ENCODE measurements at regions not wholly inside any gene's neighbourhood (a gene's known extent, or its start where the extent isn't known, plus 50 kb on each side); places are given as distances from the start of the nearest gene placed in this dataset.
"Not testable (repeated sequence)": the region's sequence is repeated elsewhere in the genome, so short reads cannot be mapped to it uniquely, and the experiment has no call there.

DNA sequence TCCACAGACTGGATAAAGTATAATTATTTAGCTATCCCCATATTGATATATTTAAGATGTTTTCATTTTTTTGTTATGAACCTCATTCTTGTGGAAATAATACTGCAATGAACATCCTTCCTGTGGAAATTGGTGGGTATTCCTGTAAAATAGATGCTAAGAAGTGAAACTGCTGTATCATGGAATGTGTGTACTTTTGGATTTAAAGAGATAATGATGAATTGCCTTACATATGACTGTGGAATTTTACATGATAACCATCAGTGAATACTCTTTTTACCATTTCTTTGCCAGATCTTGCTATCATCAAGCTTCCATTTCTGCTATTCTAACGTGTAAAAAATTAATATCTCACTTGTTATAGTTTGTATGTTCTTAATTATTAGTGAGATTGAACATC is 847.9 kb downstream of the EFNA5 start:
- no peak for DNase-seq (ENCODE audit: low read depth in 2 of 2)

GRCh38 chr5:106818552-106818951 is 852.2 kb downstream of the EFNA5 start:
- DNase-seq (ENCODE audit: low read depth in 2 of 2) = no peak

DNA sequence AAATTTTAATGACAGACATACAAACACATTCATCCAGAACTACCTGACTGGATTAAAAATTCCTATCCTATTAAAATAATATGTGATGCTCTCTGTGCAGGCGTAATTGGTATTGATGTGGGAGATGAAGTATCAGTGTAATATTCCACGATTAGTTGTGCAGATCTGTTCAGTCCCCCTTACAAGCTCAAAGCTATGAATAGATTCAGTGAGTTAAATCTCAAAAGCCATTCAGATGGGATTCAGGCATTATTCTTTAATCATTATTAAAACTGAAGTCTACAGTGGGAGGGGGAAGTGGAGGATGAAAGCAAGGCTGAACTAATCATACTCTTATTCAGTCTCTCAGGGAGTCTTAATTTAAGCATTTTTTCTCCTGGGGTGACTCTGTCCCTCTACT is 855.8 kb downstream of the EFNA5 start:
- no peak for DNase-seq (ENCODE audit: low read depth in 2 of 2)

- no peak for DNase-seq (ENCODE audit: low read depth in 2 of 2)
Measured at GRCh38 chr5:106801554-106801953, 869.2 kb downstream of the EFNA5 start.

GRCh38 chr5:106797996-106798395 is 872.7 kb downstream of the EFNA5 start:
- no peak for DNase-seq (ENCODE audit: low read depth in 2 of 2)

GRCh38 chr5:106796081-106796480 is 874.7 kb downstream of the EFNA5 start:
- no peak for DNase-seq (ENCODE audit: low read depth in 2 of 2)

- no peak for DNase-seq (ENCODE audit: low read depth in 2 of 2)
Measured at GRCh38 chr5:106784846-106785245, 885.9 kb downstream of the EFNA5 start.

DNA sequence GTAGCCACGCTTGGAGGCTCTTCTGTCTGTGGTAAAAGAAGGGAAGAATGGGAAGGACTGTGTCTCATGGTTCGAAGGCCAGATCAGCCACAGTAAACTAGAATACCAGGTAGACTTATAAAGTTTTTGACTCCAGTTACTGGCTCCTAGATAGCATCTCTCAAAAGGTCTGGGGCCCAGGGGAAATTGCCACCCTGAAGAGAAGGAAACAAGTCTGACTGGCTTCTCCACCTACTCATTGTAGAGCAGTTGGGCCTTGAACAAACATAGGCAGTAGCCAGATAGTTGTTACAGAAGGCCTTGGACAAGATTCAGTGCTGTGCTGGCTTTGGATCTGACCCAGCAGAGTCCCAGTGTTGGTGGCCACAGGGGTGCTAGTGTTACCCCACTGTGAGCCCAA is 890.4 kb downstream of the EFNA5 start:
- no peak for DNase-seq (ENCODE audit: low read depth in 2 of 2)

DNA sequence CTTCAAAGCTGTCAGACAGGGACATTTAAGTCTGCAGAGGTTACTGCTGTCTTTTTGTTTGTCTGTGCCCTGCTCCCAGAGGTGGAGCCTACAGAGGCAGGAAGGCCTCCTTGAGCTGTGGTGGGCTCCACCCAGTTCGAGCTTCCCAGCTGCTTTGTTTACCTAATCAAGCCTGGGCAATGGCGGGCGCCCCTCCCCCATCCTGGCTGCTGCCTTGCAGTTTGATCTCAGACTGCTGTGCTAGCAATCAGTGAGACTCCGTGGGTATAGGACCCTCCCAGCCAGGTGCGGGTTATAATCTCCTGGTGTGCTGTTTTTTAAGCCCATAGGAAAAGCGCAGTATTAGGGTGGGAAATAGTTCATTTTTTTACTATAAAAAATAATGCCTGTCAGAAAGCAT is 894.2 kb downstream of the EFNA5 start:
- DNase-seq (ENCODE audit: low read depth in 2 of 2) = not testable (repeated sequence)

DNA sequence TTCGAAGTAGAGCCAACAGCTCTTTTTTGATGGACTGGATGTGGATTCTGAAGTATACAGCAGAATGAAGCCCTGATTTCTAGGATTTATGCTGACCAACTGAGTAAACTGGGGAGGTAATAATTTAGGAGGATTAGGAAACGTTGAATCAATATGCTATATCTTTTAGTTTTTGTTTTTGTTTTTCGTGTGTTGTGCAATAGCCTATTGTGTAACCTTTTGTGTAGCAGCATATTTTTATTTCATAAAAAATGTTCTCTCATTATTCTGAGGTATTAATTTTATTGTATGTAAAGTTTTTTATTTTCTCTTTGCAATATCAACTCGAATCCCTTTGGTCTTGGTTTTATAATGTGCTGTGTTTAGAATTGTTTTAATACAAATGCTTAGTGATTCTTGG is 902.3 kb downstream of the EFNA5 start:
- DNase-seq (ENCODE audit: low read depth in 2 of 2) = no peak

- no peak for DNase-seq (ENCODE audit: low read depth in 2 of 2)
Measured at GRCh38 chr5:106766916-106767315, 903.8 kb downstream of the EFNA5 start.

DNA sequence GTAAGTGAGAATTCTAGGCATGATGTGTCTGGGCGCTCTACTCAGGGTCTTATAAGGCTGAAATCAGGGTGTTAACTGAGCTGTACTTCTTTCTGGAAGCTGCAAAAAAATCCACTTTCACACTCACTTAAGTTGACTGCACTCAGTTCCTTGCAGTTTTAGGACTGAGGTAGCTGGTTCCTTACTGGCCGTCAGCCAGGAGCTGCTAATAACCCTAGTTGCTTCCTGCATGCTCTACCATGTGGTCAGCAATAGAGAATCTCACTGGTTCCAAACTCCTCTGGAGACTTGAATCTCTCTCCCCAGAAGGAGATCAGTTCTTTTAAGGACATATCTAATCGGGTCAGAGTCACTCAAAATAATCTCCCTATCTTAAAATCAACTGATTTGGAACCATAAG is 911.2 kb downstream of the EFNA5 start:
- no peak for DNase-seq (ENCODE audit: low read depth in 2 of 2)

GRCh38 chr5:106759152-106759551 is 911.6 kb downstream of the EFNA5 start:
- DNase-seq (ENCODE audit: low read depth in 2 of 2) = no peak

- no peak for DNase-seq (ENCODE audit: low read depth in 2 of 2)
Measured at GRCh38 chr5:106757672-106758071, 913.1 kb downstream of the EFNA5 start.

DNA sequence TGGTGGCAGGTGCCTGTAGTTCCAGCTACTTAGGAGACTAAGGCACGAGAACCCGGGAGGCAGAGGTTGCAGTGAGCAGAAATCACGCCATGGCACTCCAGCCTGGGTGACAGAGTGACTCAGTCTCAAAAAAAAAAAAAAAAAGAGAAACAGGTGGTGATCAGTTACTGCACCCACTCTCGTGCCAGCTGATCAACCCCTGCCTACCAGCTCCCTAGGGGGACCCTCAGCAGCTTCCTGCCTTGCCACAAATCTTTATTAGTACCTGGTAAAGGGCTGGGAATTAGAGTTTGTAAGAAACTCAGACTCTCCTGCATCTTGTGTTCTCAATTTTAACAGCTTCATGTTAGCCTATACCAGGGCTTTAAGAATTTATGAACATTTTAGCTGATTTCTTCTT is 914.9 kb downstream of the EFNA5 start:
- DNase-seq (ENCODE audit: low read depth in 2 of 2) = no peak

DNA sequence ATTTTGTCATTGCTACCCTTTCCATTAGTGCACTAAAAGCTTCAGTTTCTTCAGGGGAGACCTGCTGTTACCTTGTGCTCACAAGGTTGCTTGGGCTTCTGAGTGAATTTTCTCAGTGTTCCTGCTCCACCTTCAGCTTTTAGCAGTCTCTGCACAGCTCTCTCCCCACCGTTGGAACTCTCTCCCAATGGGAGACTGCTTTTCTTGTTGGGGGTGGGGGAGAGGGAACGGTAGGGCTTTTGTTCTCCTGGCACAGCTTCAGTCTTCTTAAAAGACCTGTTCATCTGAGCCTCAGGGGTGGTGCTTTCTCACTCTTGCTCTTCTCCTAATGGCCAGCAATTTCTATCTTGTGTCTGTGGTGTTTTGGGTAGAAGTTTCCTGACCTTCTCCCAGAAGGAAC is 915.7 kb downstream of the EFNA5 start:
- no peak for DNase-seq (ENCODE audit: low read depth in 2 of 2)

DNA sequence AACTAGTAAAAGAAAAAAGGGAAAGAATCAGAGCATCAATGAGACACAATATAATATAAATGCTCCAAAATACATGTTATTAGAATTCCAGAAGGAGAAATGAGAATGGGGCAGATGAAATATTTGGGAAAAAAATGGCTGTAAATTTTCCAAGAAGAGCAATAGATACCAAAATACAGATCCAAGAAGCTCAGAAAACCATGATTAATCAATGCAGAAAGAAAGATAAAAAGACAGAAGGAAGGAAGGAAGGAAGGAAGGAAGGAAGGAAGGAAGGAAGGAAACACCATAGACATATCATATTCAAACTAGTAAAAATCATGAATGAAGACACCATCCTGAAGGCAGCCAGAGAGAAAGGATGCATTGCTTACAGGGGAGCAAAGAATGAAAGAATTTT is 920.9 kb downstream of the EFNA5 start:
- no peak for DNase-seq (ENCODE audit: low read depth in 2 of 2)

GRCh38 chr5:106739127-106739526 is 931.6 kb downstream of the EFNA5 start:
- no peak for DNase-seq (ENCODE audit: low read depth in 2 of 2)

- DNase-seq (ENCODE audit: low read depth in 2 of 2) = no peak
Measured at GRCh38 chr5:106737111-106737510, 933.6 kb downstream of the EFNA5 start.

- no peak for DNase-seq (ENCODE audit: low read depth in 2 of 2)
Measured at GRCh38 chr5:106732624-106733023, 938.1 kb downstream of the EFNA5 start.

DNA sequence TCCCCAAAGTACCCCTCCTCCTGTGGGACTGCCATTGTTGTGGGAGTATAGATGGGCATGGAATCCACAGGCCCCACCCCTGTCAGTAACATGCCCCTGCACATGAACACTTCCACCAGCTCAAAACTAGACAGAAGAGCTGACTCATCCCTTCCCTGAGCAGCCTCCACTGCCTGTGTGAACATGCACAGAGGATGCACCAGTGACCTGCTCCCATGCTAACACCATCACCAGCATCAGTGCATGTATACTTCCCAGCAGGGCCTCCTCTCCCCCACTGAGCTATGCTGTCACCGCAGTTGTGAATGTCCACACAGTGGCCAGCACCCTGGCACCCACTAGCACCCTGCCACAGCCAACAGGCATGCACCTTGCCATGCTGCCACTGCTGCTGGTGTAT is 939.8 kb downstream of the EFNA5 start:
- no peak for DNase-seq (ENCODE audit: low read depth in 2 of 2)

DNA sequence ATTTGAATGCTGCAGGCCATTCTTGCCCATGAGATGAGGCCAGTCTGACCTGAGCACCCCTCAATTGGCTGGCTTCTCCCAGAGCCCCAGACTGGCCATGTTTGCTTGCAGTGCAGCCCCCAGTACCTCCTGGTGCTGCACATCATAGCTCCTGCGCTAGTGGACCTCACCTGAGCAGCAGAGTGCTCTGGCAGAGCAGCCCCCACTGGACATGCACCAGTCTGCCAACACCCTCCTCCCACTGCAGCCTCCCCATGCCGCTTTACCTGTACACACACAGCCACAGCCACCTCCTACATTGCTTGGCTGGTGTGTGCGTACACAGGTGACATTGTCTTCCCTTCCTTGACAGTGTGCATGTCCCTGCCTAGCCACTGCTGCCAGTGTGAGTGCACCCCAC is 940.2 kb downstream of the EFNA5 start:
- DNase-seq (ENCODE audit: low read depth in 2 of 2) = no peak

DNA sequence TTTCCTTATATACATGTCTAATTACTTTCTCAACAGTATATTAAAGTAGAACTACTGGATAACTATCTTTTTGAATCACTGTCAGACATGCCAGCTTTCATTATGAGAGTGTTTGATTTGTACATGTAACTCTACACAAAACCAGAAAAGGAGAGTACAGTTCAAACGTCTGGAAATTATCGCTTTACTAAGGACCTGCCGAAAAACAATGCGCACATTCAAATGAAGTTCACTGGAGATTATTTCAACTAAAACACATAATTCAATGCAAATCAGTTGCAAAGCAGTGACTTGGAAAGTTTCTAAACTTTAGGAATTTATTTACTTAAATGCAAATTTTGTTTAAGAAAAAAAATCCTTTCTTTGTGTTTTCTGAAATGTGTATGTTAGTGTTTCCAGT is 942.5 kb downstream of the EFNA5 start:
- no peak for DNase-seq (ENCODE audit: low read depth in 2 of 2)

DNA sequence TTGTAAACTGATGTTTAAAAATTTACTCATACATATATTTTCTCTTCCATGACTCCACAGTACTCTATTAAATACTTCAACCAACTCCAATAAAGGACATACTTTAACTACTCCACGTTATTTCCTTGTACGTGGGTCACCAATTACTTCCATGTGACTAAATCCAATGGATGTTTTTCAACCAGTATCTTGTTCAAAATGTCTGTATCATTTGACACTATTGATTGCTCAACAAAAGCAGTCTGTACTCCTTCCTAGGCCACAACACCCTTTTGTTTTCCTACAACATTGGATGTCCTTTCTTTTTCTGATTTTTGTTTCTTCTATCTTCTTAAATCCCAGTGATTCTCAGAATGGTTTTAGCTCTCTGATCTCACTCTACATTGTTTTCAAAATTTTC is 943.7 kb downstream of the EFNA5 start:
- no peak for DNase-seq (ENCODE audit: low read depth in 2 of 2)

- no peak for DNase-seq (ENCODE audit: low read depth in 2 of 2)
Measured at GRCh38 chr5:106720367-106720766, 950.4 kb downstream of the EFNA5 start.

All from stimulated activated CD4-positive, alpha-beta T cell treated with anti-CD3 and anti-CD28 coated beads, Interleukin-4, amount 100 ng/mL, for 48 hours (primary cell).